ENCODE measurements at regions not wholly inside any gene's neighbourhood (a gene's known extent, or its start where the extent isn't known, plus 50 kb on each side); places are given as distances from the start of the nearest gene placed in this dataset.

DNA sequence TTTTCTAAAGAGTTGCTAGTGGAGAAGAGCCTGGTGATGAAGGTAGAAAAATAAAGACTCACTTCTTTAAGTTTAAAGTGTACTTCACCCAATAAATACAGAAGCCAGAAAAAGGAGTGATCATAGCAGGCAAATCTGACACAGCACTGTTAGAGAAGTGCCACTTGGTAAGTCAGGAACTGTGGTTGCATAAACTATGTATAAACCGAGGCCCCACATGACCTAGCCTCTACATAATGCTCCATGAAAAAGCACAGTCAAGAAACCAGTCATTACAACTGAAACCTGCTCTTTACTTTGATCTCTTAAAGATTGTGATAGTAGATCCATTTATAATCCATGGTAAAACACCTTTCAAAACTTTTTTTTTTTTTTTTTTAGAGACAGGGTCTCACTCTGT lies 172.1 kb upstream of the PHYHIPL start (continued):
- TF ChIP-seq CREB1 (CRISPR knock-in tag; IDR thresholded peaks at IDR 0.05; ENCODE audit: low read depth), result no peak
- TF ChIP-seq ZNF331 (CRISPR knock-in tag; IDR thresholded peaks at IDR 0.05; ENCODE audit: low read depth), result no peak
- TF ChIP-seq EZH2 (IDR thresholded peaks at IDR 0.05; ENCODE audit: low read depth, unreplicated experiment), result no peak

DNA sequence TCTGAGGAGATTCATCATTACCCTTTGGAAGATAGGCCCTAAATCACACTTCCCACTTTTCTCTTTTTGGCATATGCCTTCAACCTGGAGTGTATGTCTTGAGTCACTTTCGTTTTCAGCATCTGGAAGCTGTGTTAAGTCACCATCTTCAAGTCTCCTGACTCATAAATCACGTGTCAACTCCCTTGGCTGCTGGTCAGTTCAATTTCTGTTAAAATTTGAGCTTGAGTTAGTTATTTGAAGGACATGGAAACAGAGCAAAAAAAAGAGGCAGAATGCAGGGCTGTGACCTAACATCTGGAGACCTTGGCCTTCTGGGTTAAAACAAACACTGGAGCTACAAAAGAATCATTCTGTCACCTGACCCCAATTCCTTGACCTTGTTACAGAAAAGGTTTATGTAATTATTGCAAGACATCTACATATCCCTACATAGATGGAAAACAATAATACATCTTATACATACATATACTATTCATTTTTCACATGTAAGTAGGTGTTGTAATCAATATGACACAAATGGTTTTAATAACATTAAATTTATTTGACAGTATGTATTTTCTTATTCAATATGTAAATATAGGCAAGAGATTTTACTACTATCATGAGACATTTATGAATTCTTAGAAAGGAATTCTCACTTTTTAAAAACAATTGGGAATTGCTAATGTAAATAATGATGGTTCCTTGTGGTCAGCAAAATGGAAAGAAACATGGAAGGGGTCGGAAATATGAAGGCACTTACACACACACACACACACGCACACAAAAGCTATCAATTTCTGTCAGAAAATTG lies 169.7 kb upstream of the PHYHIPL start:
- no peaks in the 10 kb centered on the region for H3K4me1 ChIP-seq (ENCODE audit: insufficient read depth)
- H2AFZ ChIP-seq, result no peak overlapping the region
- Mint-ChIP-seq H3K4me1 (peaks cover 2% of the 10 kb centered on the region; the same call in 2 of the 3 replicates), H3K27ac (no peak overlapping the region), H3K27me3 (ENCODE audit: insufficient read depth, low read depth, poor library complexity) (no peaks in the 10 kb centered on the region), H3K9me3 (no peaks in the 10 kb centered on the region; the same call in 2 of the 3 replicates), H3K4me3 (no peak overlapping the region), H3K36me3 (ENCODE audit: low read depth) (no peaks in the 10 kb centered on the region)
- no peak overlapping the region for H3K27ac ChIP-seq (ENCODE audit: low read depth)
- H4K20me1 ChIP-seq (replicated peaks; ENCODE audit: insufficient read depth), result no peaks in the 10 kb centered on the region
- ATAC-seq, result no peak
- DNase-seq (ENCODE audit: low spot score), result no peak
- no peak overlapping the region for H3K4me2 ChIP-seq
- H3F3A ChIP-seq (replicated peaks; ENCODE audit: low read depth), result no peaks in the 10 kb centered on the region
- H3K4me3 ChIP-seq, result no peak overlapping the region
- TF ChIP-seq, protein P1, sequence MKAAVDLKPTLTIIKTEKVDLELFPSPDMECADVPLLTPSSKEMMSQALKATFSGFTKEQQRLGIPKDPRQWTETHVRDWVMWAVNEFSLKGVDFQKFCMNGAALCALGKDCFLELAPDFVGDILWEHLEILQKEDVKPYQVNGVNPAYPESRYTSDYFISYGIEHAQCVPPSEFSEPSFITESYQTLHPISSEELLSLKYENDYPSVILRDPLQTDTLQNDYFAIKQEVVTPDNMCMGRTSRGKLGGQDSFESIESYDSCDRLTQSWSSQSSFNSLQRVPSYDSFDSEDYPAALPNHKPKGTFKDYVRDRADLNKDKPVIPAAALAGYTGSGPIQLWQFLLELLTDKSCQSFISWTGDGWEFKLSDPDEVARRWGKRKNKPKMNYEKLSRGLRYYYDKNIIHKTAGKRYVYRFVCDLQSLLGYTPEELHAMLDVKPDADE (IDR thresholded peaks at IDR 0.05), result no peak
- no peak for TF ChIP-seq POLR2AphosphoS5 (IDR thresholded peaks at IDR 0.05; ENCODE audit: low read depth)
- TF ChIP-seq STAT1 (IDR thresholded peaks at IDR 0.05; ENCODE audit: unreplicated experiment), result no peak
- TF ChIP-seq ZNF331 (CRISPR knock-in tag; IDR thresholded peaks at IDR 0.05; ENCODE audit: low read depth), result no peak
- TF ChIP-seq, protein P2, sequence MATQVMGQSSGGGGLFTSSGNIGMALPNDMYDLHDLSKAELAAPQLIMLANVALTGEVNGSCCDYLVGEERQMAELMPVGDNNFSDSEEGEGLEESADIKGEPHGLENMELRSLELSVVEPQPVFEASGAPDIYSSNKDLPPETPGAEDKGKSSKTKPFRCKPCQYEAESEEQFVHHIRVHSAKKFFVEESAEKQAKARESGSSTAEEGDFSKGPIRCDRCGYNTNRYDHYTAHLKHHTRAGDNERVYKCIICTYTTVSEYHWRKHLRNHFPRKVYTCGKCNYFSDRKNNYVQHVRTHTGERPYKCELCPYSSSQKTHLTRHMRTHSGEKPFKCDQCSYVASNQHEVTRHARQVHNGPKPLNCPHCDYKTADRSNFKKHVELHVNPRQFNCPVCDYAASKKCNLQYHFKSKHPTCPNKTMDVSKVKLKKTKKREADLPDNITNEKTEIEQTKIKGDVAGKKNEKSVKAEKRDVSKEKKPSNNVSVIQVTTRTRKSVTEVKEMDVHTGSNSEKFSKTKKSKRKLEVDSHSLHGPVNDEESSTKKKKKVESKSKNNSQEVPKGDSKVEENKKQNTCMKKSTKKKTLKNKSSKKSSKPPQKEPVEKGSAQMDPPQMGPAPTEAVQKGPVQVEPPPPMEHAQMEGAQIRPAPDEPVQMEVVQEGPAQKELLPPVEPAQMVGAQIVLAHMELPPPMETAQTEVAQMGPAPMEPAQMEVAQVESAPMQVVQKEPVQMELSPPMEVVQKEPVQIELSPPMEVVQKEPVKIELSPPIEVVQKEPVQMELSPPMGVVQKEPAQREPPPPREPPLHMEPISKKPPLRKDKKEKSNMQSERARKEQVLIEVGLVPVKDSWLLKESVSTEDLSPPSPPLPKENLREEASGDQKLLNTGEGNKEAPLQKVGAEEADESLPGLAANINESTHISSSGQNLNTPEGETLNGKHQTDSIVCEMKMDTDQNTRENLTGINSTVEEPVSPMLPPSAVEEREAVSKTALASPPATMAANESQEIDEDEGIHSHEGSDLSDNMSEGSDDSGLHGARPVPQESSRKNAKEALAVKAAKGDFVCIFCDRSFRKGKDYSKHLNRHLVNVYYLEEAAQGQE (IDR thresholded peaks at IDR 0.05; ENCODE audit: unreplicated experiment), result no peak
- H3K79me2 ChIP-seq (replicated peaks; ENCODE audit: insufficient read depth), result no peaks in the 10 kb centered on the region
- no peaks in the 10 kb centered on the region for H3K27me3 ChIP-seq (ENCODE audit: insufficient read depth)
- H3K36me3 ChIP-seq (ENCODE audit: insufficient read depth), result no peaks in the 10 kb centered on the region
- no peaks in the 10 kb centered on the region for H3K9me2 ChIP-seq (ENCODE audit: insufficient read depth)

Measured in GM23338 (cell line).